Stimulated activated CD8-positive, alpha-beta memory T cell treated with anti-CD3 and anti-CD28 coated beads, Interleukin-4, amount 100 ng/mL, for 1 hour (primary cell): ENCODE measurements at regions not wholly inside any gene's neighbourhood (a gene's known extent, or its start where the extent isn't known, plus 50 kb on each side); places are given as distances from the start of the nearest gene placed in this dataset.
"Not testable (repeated sequence)": the region's sequence is repeated elsewhere in the genome, so short reads cannot be mapped to it uniquely, and the experiment has no call there.

ENCODE experiments used
- DNase-seq, 2 donors: peaks; one replicate each; pipeline ENCODE4 v3.0.0-alpha.2; 2020; ENCODE audit warnings: low read depth in 2 of 2, low spot score in 1 of 2

GRCh38 chr2:111315188-111315917, 194.6 kb downstream of the BCL2L11 start:
- DNase-seq, result not testable (repeated sequence)

DNA sequence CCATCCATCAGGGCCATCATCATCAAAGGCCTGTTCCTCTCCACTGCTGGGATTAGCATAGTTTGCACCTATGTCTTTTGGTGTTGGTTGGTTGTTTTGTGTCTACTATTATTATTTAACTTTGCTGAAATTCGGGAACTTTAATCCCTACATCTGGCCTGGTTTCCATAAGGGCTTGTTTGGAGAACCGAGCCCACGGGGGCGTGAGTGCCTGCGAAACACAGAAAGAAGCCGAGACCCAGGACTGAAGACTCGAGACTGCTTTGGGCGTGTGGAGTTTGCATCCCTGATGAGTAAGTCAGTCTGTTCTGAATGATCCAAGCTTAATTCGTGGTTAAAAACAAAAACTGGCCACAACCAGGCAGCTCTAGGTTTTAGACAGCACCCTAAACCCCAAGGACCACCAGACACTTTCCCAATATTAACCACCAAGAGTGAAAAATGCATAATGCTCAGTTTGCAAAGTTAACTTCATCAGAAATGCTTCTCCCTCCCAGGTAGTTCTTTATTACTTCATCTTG, 195.6 kb downstream of the BCL2L11 start:
- DNase-seq, result not testable (repeated sequence)

GRCh38 chr2:111316881-111317549, 196.3 kb downstream of the BCL2L11 start:
- not testable (repeated sequence) for DNase-seq

GRCh38 chr2:111319552-111319951, 198.8 kb downstream of the BCL2L11 start:
- DNase-seq, result not testable (repeated sequence)

DNA sequence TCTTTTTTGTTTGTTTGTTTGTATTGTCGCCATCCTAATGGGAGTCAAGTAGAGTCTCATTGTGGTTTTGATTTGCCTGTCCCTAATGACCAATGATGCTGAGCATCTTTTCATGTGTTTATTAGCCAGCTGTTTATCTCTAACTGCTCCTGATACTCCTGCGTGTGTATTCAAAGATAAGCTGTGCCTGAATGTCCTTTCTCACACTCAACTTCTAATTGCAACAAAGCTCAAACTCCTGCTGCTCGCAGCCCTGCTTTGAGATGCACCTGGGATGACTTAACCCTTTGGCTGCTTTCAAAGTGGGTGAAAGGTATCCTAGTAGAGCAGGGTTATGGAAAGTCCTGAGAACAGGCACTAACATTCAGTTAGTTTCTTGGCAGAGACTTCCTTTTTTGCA, 199.6 kb downstream of the BCL2L11 start:
- DNase-seq, result not testable (repeated sequence)

- DNase-seq, result not testable (repeated sequence)
Measured at GRCh38 chr2:111320965-111321364, 200.3 kb downstream of the BCL2L11 start.

GRCh38 chr2:111323384-111323783, 202.7 kb downstream of the BCL2L11 start:
- not testable (repeated sequence) for DNase-seq

- DNase-seq, result not testable (repeated sequence)
Measured at GRCh38 chr2:111327726-111328125, 207.0 kb downstream of the BCL2L11 start.

DNA sequence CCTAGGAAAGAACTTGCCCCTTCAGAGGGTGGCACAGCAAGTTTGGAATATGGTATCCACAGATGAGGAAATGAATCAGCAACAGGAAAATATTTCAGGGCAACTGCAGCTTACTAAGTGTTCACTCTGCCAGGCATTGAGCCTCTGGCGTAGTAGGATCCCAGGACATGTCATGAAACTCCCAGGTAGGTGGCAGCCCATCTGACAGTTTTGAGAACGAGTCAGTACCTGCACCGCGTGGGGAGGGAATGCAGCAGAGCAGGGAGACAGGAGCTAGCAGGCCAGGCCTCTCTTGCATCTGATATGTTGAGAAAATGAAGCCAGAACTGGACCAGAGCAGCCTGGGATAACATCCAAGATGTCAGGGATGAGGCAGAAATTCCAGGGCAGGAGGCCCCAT, 208.6 kb downstream of the BCL2L11 start:
- DNase-seq, result not testable (repeated sequence)

- DNase-seq, result not testable (repeated sequence)
Measured at GRCh38 chr2:111331099-111331724, 210.5 kb downstream of the BCL2L11 start.

GRCh38 chr2:111335220-111335907, 214.7 kb downstream of the BCL2L11 start:
- not testable (repeated sequence) for DNase-seq

DNA sequence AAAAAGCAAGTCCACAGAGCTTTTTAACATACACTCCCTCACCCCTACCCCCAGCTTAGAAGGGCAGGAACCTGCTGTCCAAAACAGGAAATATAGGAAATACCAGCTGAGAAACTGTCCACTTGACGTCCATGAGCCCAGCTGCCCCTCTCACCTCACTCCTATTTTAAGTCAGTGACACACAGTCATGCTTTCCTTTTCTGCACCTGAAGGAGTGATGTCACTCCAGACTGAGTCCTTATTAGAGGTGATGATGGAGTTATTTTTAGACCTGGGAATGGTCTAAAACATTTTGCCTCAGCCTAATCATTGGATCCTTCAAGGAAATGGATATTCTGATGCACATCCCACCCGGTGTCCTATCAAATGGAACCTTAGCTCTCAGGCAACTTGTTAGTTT, 217.8 kb downstream of the BCL2L11 start:
- DNase-seq, result not testable (repeated sequence)

DNA sequence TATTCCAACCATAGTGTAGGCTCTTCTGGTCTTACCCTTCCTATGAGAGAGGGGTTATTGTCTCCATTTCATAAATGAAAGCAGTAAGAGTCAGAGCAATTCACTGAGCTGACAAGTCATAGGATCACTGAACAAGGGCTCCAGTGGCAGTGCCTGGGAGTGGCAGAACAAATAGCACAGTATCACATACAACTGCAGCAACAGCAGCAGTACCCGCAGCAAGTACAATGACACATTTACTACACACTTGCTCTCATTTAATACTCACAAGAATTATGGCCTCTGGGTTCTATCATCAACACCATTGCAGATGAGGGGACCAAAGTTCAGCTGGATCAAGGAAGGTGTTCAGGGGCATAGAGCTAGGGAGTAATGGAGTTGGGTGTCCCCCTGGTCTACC, 218.8 kb downstream of the BCL2L11 start:
- not testable (repeated sequence) for DNase-seq

DNA sequence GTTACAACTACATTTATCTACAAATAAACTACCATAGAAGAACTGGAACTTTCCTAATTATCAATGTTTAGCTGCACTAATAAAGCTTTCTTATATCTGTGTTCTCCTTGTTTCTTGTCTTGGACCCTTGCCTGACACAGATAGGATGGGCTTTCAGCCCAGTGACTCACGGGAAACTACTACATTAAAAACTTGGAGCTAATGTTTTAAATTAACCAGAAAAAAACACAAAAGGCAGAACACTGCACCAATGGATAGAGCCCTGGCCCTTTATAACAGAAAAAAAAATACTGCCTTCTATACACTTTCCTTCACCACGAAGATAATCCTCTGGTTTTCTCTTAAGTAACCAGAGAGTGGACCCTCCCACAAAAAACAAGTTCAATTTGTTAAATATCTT, 223.9 kb downstream of the BCL2L11 start:
- DNase-seq, result not testable (repeated sequence)

DNA sequence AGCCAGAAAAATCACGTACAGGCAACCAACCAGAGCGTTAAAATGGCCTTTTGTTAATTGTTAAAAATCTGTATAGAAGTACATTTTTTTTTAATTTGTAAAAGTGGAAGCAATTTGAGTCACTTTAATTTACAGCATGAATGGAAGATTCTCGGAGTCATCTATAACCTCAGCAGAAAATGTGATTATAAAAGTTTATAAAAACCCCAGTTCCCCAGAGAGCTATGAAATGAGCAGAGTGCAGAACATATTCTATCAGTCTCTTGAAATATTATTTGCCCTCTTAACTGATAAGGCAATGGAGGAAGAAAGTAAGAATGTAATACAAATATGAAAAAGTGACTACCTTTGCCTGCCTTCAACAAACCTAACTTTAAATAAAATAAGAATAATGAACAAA, 224.7 kb downstream of the BCL2L11 start:
- not testable (repeated sequence) for DNase-seq

- DNase-seq, result not testable (repeated sequence)
Measured at GRCh38 chr2:111346018-111346930, 225.6 kb downstream of the BCL2L11 start.

- not testable (repeated sequence) for DNase-seq
Measured at GRCh38 chr2:111347695-111348094, 227.0 kb downstream of the BCL2L11 start.

- DNase-seq, result not testable (repeated sequence)
Measured at GRCh38 chr2:111348316-111348715, 227.6 kb downstream of the BCL2L11 start.

GRCh38 chr2:111355022-111355817, 234.5 kb downstream of the BCL2L11 start:
- DNase-seq, result not testable (repeated sequence)
